Activated CD4-positive, alpha-beta T cell treated with anti-CD3 and anti-CD28 coated beads, Interleukin-10, Interleukin-2, amounts not matched to agents 100 ng/mL and 50 ng/mL, durations not matched to agents 16 hours and 8 hours (primary cell): ENCODE measurements at regions not wholly inside any gene's neighbourhood (a gene's known extent, or its start where the extent isn't known, plus 50 kb on each side); places are given as distances from the start of the nearest gene placed in this dataset.
A peak's percentile ranks its signal among the peaks of the same experiment; 100 is the strongest.

Experiments
- DNase-seq: peaks from one replicate; pipeline ENCODE4 v3.0.0-alpha.2; 2020

- DNase-seq = no peak
These were observed 280.6 kb downstream of the TTLL7 start for GRCh38 chr1:83718338-83718737.

GRCh38 chr1:83717785-83718184, 281.1 kb downstream of the TTLL7 start:
- DNase-seq = no peak

- DNase-seq = no peak
These were observed 282.3 kb downstream of the TTLL7 start for GRCh38 chr1:83716641-83717040.

- DNase-seq = no peak
These were observed 283.4 kb downstream of the TTLL7 start for GRCh38 chr1:83715550-83715949.

GRCh38 chr1:83709662-83710061, 289.3 kb downstream of the TTLL7 start:
- DNase-seq = no peak

GRCh38 chr1:83706354-83706938, 292.5 kb downstream of the TTLL7 start:
- DNase-seq = peak; percentile 1

- no peak for DNase-seq
These were observed 293.8 kb downstream of the TTLL7 start for GRCh38 chr1:83705091-83705490.

GRCh38 chr1:83704350-83704749, 294.6 kb downstream of the TTLL7 start:
- no peak for DNase-seq

- no peak for DNase-seq
These were observed 296.6 kb downstream of the TTLL7 start for GRCh38 chr1:83702356-83702755.

GRCh38 chr1:83701355-83701754, 297.6 kb downstream of the TTLL7 start:
- DNase-seq = no peak

- DNase-seq = no peak
These were observed 300.3 kb downstream of the TTLL7 start for GRCh38 chr1:83698644-83699043.

- DNase-seq = no peak
These were observed 301.0 kb downstream of the TTLL7 start for GRCh38 chr1:83697961-83698360.

GRCh38 chr1:83697220-83697619, 301.7 kb downstream of the TTLL7 start:
- DNase-seq = no peak

- no peak for DNase-seq
These were observed 304.5 kb downstream of the TTLL7 start for GRCh38 chr1:83694449-83694848.

- DNase-seq = no peak
These were observed 305.4 kb downstream of the TTLL7 start for GRCh38 chr1:83693427-83694126.

- DNase-seq = peak; percentile 3
These were observed 306.2 kb downstream of the TTLL7 start for GRCh38 chr1:83692524-83693381.

GRCh38 chr1:83691953-83692500, 306.9 kb downstream of the TTLL7 start:
- no peak for DNase-seq

- DNase-seq = no peak
These were observed 308.7 kb downstream of the TTLL7 start for GRCh38 chr1:83689921-83690868.

- no peak for DNase-seq
These were observed 316.8 kb downstream of the TTLL7 start for GRCh38 chr1:83682132-83682531.

GRCh38 chr1:83676106-83676505, 322.8 kb downstream of the TTLL7 start:
- DNase-seq = no peak

GRCh38 chr1:83673312-83673711, 325.6 kb downstream of the TTLL7 start:
- peak; percentile 23 for DNase-seq

- no peak for DNase-seq
These were observed 327.3 kb downstream of the TTLL7 start for GRCh38 chr1:83671586-83671985.
